HFF-Myc (cell line): ENCODE measurements at regions not wholly inside any gene's neighbourhood (a gene's known extent, or its start where the extent isn't known, plus 50 kb on each side); places are given as distances from the start of the nearest gene placed in this dataset.
A peak's percentile ranks its signal among the peaks of the same experiment; 100 is the strongest.

Experiments
- DNase-seq: peaks from one replicate; pipeline ENCODE4 v3.0.0-alpha.2; 2011; ENCODE audit warnings: low read depth; ENCODE audit errors: extremely low read depth
- H3K4me3 ChIP-seq: replicated peaks from 2 replicates; pipeline ENCODE4 v1.5.1; 2011; ENCODE audit warnings: low read depth, mild to moderate bottlenecking, control low read depth, low read length
- CTCF ChIP-seq: IDR thresholded peaks from 2 replicates; pipeline ENCODE4 v1.5.1; 2012; ENCODE audit warnings: mild to moderate bottlenecking, low read depth, low read length, control low read depth; ENCODE audit errors: missing control alignments

DNA sequence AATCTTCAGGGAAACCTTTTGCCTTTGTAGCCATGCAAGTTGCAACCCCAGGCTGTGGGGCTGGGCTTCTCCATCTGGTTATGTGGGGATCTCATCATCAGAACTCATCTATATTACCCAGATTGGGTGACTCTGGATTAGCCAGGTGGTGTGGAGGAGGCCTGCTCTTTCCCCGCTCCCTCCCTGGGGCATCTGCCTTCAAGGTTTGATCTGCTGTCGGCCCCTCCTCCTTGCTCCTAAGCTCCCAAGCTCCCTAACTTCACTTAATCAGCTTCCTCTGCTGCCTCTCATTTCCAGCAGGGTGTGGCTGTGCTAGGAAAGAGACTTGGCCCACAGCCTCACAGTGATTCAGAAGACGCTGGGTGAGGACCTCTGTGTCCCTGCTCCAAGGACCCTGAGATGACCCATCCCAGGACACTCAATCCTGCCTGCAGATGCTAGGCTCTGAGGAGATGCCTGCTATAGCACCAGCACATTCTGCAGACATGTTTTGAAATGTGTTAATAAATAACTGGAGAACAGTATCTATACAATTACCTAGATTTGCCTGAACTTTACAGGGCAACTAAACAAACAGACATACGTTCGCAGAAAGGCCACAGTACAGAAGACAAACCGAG lies 392.1 kb upstream of the PODXL start:
- no peak overlapping the region for H3K4me3 ChIP-seq
- no peak for DNase-seq
- no peak for TF ChIP-seq CTCF

- no peak overlapping the region for H3K4me3 ChIP-seq
- TF ChIP-seq CTCF, result no peak
- no peak for DNase-seq
These were observed 391.2 kb upstream of the PODXL start for GRCh38 chr7:131947661-131948060.

DNA sequence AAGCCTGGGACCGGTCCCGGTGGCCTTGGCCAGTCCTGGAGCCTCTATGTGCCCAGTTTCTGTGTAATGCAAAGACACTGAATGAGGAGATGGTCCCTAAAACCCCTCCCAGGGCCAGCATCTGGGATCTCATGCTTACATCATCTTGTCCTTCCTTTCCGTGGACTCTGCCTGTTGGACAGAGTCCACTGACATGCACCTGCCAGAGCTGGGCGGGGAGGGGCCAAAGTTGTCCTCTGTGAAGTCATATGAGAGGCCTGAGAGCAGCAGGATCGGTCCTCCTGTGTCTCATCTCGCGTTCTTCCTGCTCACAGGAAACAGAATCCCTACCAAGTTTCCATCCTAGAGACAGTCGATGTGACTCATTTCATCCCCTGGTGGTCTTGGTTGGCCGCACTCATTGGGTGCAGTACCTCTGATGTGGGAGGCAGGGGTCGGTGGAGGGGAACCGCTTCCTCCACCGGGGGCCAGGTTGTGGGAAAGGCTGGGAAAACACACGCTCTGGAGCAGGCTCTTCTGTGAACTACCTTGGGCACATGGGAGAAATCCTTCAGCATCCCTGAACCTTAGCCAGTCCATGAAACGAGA lies 389.6 kb upstream of the PODXL start:
- no peak for DNase-seq
- H3K4me3 ChIP-seq, result no peak overlapping the region
- TF ChIP-seq CTCF, result no peak

DNA sequence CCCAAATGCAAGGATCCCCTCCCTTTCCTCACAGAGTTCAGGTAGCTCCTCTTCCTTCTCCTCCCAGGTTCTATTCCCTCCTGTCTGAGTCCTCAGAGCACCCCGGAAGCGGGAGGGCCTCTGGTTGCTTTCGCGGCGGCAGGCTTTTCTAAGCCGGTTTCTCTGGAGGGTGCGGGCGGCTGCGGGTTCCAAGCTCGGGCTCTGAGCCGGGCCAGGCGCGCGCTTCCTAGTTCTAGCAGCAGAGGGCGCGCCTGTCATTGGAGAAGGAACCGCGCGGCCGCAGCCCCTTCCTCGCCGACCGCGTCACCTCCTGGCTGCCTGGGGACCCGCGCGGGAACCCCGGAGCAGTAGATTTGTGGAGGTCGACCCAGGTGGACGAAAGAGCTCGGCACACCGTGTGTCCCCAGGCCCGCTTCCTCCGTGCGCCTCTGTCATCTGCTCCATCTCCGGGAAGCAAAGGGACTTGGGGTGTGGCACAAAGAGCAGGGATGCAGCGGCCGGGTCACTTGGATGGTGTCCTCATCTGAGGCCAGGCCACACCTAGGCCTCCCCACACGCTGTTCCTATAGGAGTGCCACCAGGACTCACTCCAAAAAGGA lies 389.0 kb upstream of the PODXL start:
- H3K4me3 ChIP-seq, result no peak overlapping the region
- no peak for DNase-seq
- TF ChIP-seq CTCF, result peak; percentile 82

GRCh38 chr7:131944556-131945069 lies 388.2 kb upstream of the PODXL start:
- no peak overlapping the region for H3K4me3 ChIP-seq
- no peak for TF ChIP-seq CTCF

GRCh38 chr7:131943646-131944045 lies 387.2 kb upstream of the PODXL start:
- H3K4me3 ChIP-seq, result no peak overlapping the region
- no peak for DNase-seq
- TF ChIP-seq CTCF, result no peak

More at GRCh38 chr7:131944556-131945069, 388.2 kb upstream of the PODXL start:
- no peak for DNase-seq
